OCI-LY1 (cell line): ENCODE measurements at regions not wholly inside any gene's neighbourhood (a gene's known extent, or its start where the extent isn't known, plus 50 kb on each side); places are given as distances from the start of the nearest gene placed in this dataset.

ENCODE experiments used
- EZH2 ChIP-seq: fragments of 200-600 bp; sonication (generic), shearing (Covaris generic); IDR thresholded peaks from 2 replicates; pipeline ENCODE4 v1.8.0; 2017; ENCODE audit warnings: borderline replicate concordance, mixed run types, mild to moderate bottlenecking, antibody characterized with exemption, low read length, moderate library complexity, mixed read lengths
- TF ChIP-seq, protein P1 (sequence below): fragments of 200-600 bp; sonication (generic), shearing (Covaris generic); IDR thresholded peaks from 2 replicates; pipeline ENCODE4 v1.5.1; 2017; ENCODE audit warnings: mild to moderate bottlenecking, antibody characterized with exemption, low read length, moderate library complexity, mixed read lengths

DNA sequence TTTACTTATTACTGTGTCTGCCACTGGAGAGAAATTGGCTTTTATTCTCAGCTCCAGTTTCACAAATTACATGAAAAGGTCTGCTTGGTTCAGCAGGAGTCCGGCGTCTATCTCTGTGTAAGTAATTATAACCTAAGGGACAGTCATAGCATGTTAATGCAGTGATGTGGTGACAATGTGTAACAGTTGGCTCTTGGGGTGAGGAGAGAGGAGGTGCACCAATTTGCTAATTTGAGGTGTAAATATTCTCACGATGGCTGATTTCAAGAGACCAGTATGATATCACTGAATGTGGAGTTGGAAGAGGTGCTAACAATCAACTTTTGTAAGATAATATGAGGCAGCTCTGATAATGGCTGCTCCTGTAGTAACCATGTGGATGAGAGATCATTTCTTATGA, 86.1 kb downstream of the CTH start:
- TF ChIP-seq, protein P1, sequence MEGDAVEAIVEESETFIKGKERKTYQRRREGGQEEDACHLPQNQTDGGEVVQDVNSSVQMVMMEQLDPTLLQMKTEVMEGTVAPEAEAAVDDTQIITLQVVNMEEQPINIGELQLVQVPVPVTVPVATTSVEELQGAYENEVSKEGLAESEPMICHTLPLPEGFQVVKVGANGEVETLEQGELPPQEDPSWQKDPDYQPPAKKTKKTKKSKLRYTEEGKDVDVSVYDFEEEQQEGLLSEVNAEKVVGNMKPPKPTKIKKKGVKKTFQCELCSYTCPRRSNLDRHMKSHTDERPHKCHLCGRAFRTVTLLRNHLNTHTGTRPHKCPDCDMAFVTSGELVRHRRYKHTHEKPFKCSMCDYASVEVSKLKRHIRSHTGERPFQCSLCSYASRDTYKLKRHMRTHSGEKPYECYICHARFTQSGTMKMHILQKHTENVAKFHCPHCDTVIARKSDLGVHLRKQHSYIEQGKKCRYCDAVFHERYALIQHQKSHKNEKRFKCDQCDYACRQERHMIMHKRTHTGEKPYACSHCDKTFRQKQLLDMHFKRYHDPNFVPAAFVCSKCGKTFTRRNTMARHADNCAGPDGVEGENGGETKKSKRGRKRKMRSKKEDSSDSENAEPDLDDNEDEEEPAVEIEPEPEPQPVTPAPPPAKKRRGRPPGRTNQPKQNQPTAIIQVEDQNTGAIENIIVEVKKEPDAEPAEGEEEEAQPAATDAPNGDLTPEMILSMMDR, result no peak
- TF ChIP-seq EZH2, result no peak
